ENCODE measurements at regions not wholly inside any gene's neighbourhood (a gene's known extent, or its start where the extent isn't known, plus 50 kb on each side); places are given as distances from the start of the nearest gene placed in this dataset.

GRCh38 chr17:36675250-36675649, 73.9 kb downstream of the MRM1 start (continued):
- no peak for TF ChIP-seq CTCF (conservative IDR thresholded peaks at IDR 0.05; ENCODE audit: low read depth in 2 of 2)
- no peak for TF ChIP-seq ETS1 (IDR thresholded peaks at IDR 0.05)

GRCh38 chr17:36675786-36676185, 74.4 kb downstream of the MRM1 start:
- Mint-ChIP-seq H3K27ac (no peak overlapping the region), H3K4me1 (peaks cover 14% of the 10 kb centered on the region), H3K4me3 (no peak overlapping the region), H3K36me3 (ENCODE audit: low read depth) (no peaks in the 10 kb centered on the region), H3K27me3 (ENCODE audit: insufficient read depth, low read depth, poor library complexity) (peaks cover 1% of the 10 kb centered on the region), H3K9me3 (no peaks in the 10 kb centered on the region)
- Histone ChIP-seq H3K4me3 (no peak overlapping the region), H3K4me2 (no peak overlapping the region), H3K79me2 (replicated peaks; ENCODE audit: insufficient read depth) (no peaks in the 10 kb centered on the region), H3K27me3 (ENCODE audit: insufficient read depth) (no peaks in the 10 kb centered on the region), H3F3A (replicated peaks; ENCODE audit: low read depth) (no peaks in the 10 kb centered on the region), H3K4me1 (ENCODE audit: insufficient read depth) (peaks cover 3% of the 10 kb centered on the region; the same call in 1 of the 2 replicates), H3K27ac (ENCODE audit: low read depth) (no peak overlapping the region), H4K20me1 (replicated peaks; ENCODE audit: insufficient read depth) (no peaks in the 10 kb centered on the region), H3K9me2 (ENCODE audit: insufficient read depth) (no peaks in the 10 kb centered on the region), H2AFZ (no peak overlapping the region), H3K36me3 (ENCODE audit: insufficient read depth) (no peaks in the 10 kb centered on the region)
- no peak for DNase-seq (ENCODE audit: low spot score)
- ATAC-seq, result no peak
- TF ChIP-seq NANOG (IDR thresholded peaks at IDR 0.05; ENCODE audit: borderline replicate concordance) (no peak), CREB1 (CRISPR knock-in tag; IDR thresholded peaks at IDR 0.05; ENCODE audit: low read depth) (no peak), JUNB (IDR thresholded peaks at IDR 0.05; ENCODE audit: unreplicated experiment) (no peak), CTCF (conservative IDR thresholded peaks at IDR 0.05; ENCODE audit: low read depth in 2 of 2) (no peak), POLR2AphosphoS5 (IDR thresholded peaks at IDR 0.05; ENCODE audit: low read depth) (no peak), ZNF462 (CRISPR knock-in tag; IDR thresholded peaks at IDR 0.05) (no peak), EZH2phosphoT487 (IDR thresholded peaks at IDR 0.05; ENCODE audit: unreplicated experiment) (no peak), REST (IDR thresholded peaks at IDR 0.05; ENCODE audit: unreplicated experiment) (no peak), STAT1 (IDR thresholded peaks at IDR 0.05; ENCODE audit: unreplicated experiment) (no peak), ZNF331 (CRISPR knock-in tag; IDR thresholded peaks at IDR 0.05; ENCODE audit: low read depth) (no peak)

Measured in GM23338 (cell line).